OCI-LY1 (cell line): ENCODE measurements at regions not wholly inside any gene's neighbourhood (a gene's known extent, or its start where the extent isn't known, plus 50 kb on each side); places are given as distances from the start of the nearest gene placed in this dataset.

Experiments
- EZH2 ChIP-seq: fragments of 200-600 bp; sonication (generic), shearing (Covaris generic); IDR thresholded peaks from 2 replicates; pipeline ENCODE4 v1.8.0; 2017; ENCODE audit warnings: borderline replicate concordance, mixed run types, mild to moderate bottlenecking, antibody characterized with exemption, low read length, moderate library complexity, mixed read lengths
- TF ChIP-seq, protein P1 (sequence below): fragments of 200-600 bp; sonication (generic), shearing (Covaris generic); IDR thresholded peaks from 2 replicates; pipeline ENCODE4 v1.5.1; 2017; ENCODE audit warnings: mild to moderate bottlenecking, antibody characterized with exemption, low read length, moderate library complexity, mixed read lengths

DNA sequence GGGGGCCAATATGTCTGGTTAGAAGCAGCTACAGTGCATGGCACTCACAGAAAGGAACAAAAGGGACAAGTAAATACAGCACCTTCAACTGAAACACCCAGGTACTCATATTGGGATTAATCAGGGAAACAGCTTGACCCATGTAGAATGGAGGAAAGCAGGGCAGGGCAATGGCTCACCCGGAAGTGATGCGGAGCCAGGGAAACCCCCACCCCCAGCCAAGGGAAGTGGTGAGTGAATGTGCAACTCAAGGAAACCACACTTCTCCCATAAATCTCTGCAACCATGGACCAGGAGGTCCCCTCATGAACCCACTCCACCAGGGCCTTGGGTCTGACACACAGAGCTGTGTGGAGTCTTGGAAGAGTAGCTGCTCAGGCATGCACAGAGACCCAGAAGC is 117.1 kb downstream of the MTHFS start:
- no peak for TF ChIP-seq EZH2
- TF ChIP-seq, protein P1, sequence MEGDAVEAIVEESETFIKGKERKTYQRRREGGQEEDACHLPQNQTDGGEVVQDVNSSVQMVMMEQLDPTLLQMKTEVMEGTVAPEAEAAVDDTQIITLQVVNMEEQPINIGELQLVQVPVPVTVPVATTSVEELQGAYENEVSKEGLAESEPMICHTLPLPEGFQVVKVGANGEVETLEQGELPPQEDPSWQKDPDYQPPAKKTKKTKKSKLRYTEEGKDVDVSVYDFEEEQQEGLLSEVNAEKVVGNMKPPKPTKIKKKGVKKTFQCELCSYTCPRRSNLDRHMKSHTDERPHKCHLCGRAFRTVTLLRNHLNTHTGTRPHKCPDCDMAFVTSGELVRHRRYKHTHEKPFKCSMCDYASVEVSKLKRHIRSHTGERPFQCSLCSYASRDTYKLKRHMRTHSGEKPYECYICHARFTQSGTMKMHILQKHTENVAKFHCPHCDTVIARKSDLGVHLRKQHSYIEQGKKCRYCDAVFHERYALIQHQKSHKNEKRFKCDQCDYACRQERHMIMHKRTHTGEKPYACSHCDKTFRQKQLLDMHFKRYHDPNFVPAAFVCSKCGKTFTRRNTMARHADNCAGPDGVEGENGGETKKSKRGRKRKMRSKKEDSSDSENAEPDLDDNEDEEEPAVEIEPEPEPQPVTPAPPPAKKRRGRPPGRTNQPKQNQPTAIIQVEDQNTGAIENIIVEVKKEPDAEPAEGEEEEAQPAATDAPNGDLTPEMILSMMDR = no peak
